NB4 (cell line): ENCODE measurements at regions not wholly inside any gene's neighbourhood (a gene's known extent, or its start where the extent isn't known, plus 50 kb on each side); places are given as distances from the start of the nearest gene placed in this dataset.

ENCODE experiments used
- MAX ChIP-seq: IDR thresholded peaks from 2 replicates; pipeline ENCODE4 v1.6.1; 2011; ENCODE audit warnings: low read depth, low read length
- POLR2A ChIP-seq: IDR thresholded peaks from 2 replicates; pipeline ENCODE4 v1.6.1; 2011; ENCODE audit warnings: mild to moderate bottlenecking; ENCODE audit not compliant: insufficient read length; ENCODE audit errors: extremely low read depth
- TF ChIP-seq, protein P1 (sequence below): IDR thresholded peaks from one replicate; pipeline ENCODE4 v1.5.1; 2012; ENCODE audit warnings: low read depth, low read length

DNA sequence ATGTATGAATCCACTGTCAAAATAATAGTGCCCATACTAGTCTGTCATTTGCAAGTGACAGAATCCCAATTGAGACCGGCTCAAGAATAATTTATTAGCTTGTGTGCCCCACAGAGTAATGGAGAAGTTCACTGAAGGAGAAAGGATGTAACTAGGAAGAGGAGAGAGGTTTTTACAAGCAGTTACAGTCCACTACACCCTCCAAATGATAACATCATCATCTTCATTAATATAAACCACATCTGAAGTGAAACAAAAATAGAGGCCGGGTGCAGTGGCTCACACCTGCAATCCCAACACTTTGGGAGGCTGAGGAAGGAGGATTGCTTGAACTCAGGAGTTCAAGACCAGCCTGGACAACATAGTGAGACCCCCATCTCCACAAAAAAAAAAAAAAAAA lies 226.8 kb downstream of the SKIDA1 start:
- TF ChIP-seq, protein P1, sequence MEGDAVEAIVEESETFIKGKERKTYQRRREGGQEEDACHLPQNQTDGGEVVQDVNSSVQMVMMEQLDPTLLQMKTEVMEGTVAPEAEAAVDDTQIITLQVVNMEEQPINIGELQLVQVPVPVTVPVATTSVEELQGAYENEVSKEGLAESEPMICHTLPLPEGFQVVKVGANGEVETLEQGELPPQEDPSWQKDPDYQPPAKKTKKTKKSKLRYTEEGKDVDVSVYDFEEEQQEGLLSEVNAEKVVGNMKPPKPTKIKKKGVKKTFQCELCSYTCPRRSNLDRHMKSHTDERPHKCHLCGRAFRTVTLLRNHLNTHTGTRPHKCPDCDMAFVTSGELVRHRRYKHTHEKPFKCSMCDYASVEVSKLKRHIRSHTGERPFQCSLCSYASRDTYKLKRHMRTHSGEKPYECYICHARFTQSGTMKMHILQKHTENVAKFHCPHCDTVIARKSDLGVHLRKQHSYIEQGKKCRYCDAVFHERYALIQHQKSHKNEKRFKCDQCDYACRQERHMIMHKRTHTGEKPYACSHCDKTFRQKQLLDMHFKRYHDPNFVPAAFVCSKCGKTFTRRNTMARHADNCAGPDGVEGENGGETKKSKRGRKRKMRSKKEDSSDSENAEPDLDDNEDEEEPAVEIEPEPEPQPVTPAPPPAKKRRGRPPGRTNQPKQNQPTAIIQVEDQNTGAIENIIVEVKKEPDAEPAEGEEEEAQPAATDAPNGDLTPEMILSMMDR, result no peak
- TF ChIP-seq POLR2A (no peak), MAX (no peak)
